ENCODE measurements at regions not wholly inside any gene's neighbourhood (a gene's known extent, or its start where the extent isn't known, plus 50 kb on each side); places are given as distances from the start of the nearest gene placed in this dataset.

DNA sequence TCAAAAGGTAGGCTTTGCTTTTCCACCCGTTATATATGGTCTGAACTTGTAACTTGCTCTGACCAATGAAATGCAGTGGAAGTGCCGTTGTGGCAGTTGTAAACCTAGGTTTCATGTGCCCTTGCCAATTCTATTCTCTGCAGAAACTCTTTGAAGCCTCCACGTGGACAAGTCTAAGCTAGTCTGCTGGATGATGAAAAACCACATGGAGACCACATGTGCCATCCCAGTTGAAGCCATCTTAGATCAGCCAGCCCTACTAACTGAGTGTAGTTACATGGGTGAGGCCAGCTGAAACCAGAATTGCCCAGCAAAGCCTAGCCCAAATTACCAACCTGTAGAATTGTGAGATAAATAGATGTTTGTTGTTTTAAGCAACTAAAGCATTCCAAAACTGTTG lies 183.7 kb upstream of the KCNH8 start:
- Histone ChIP-seq H3K36me3 (ENCODE audit: control insufficient read depth, insufficient read depth, low read length) (no peaks in the 10 kb centered on the region), H3K4me1 (ENCODE audit: control insufficient read depth, insufficient read depth, low read length) (no peaks in the 10 kb centered on the region), H3K27me3 (ENCODE audit: control insufficient read depth, insufficient read depth, low read length) (no peaks in the 10 kb centered on the region), H3K9me3 (ENCODE audit: control insufficient read depth, insufficient read depth, low read length) (no peaks in the 10 kb centered on the region), H3K27ac (ENCODE audit: low read length) (no peak overlapping the region), H3K4me3 (ENCODE audit: low read length) (no peak overlapping the region)
- TF ChIP-seq, protein P1, sequence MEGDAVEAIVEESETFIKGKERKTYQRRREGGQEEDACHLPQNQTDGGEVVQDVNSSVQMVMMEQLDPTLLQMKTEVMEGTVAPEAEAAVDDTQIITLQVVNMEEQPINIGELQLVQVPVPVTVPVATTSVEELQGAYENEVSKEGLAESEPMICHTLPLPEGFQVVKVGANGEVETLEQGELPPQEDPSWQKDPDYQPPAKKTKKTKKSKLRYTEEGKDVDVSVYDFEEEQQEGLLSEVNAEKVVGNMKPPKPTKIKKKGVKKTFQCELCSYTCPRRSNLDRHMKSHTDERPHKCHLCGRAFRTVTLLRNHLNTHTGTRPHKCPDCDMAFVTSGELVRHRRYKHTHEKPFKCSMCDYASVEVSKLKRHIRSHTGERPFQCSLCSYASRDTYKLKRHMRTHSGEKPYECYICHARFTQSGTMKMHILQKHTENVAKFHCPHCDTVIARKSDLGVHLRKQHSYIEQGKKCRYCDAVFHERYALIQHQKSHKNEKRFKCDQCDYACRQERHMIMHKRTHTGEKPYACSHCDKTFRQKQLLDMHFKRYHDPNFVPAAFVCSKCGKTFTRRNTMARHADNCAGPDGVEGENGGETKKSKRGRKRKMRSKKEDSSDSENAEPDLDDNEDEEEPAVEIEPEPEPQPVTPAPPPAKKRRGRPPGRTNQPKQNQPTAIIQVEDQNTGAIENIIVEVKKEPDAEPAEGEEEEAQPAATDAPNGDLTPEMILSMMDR (IDR thresholded peaks at IDR 0.05), result no peak
- WGBS (ENCODE audit: insufficient coverage), result 70% methylated on average over 3 of the region's 3 CpGs
- Mint-ChIP-seq H3K27me3 (ENCODE audit: low read depth in 2 of 2) (peaks cover 8 to 11% of the 10 kb centered on the region in 2 donors), H3K4me1 (no peaks in the 10 kb centered on the region), H3K27ac (no peak overlapping the region), H3K4me3 (no peak overlapping the region), H3K9me3 (peaks cover 0 to 7% of the 10 kb centered on the region in 2 donors), H3K36me3 (no peaks in the 10 kb centered on the region)
- DNase-seq (no peak), ATAC-seq (no peak)
- intact Hi-C loops (cut with micrococcal nuclease), result no loop called here

DNA sequence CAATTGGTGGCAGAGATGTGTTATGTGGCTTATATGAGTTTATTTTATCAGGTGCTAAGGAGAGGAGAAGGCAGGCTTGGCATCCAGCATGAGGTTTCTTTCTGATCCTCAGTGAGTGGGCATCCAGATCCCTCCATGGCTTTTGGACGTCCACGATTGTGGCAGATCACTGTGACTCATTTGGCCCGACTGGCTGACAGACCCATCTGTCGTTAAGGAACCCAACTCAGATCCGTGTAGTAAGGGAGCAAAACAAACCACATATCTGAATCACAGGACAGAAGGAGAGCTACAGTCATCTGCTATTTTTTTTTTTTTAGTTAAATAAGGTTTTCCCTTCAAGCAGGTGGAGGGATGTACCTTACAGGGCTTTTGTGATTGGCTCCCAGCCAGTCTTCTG lies 197.0 kb upstream of the KCNH8 start:
- no peak overlapping the region for H3K4me3 ChIP-seq (ENCODE audit: low read length)
- H3K9me3 Mint-ChIP-seq, result peaks cover 0 to 2% of the 10 kb centered on the region in 2 donors
- H3K9me3 ChIP-seq (ENCODE audit: control insufficient read depth, insufficient read depth, low read length), result no peaks in the 10 kb centered on the region
- intact Hi-C loops (cut with micrococcal nuclease), result no loop called here
- H3K27ac Mint-ChIP-seq, result no peak overlapping the region
- no peak overlapping the region for H3K27ac ChIP-seq (ENCODE audit: low read length)
- H3K4me3 Mint-ChIP-seq, result no peak overlapping the region
- TF ChIP-seq, protein P1 (IDR thresholded peaks at IDR 0.05), result no peak
- no peaks in the 10 kb centered on the region for H3K4me1 Mint-ChIP-seq
- DNase-seq, result no peak
- peaks cover 2% of the 10 kb centered on the region for H3K27me3 ChIP-seq (ENCODE audit: control insufficient read depth, insufficient read depth, low read length)
- 91% methylated on average over 5 of the region's 5 CpGs for WGBS (ENCODE audit: insufficient coverage)
- ATAC-seq, result no peak
- H3K36me3 ChIP-seq (ENCODE audit: control insufficient read depth, insufficient read depth, low read length), result no peaks in the 10 kb centered on the region
- H3K4me1 ChIP-seq (ENCODE audit: control insufficient read depth, insufficient read depth, low read length), result no peaks in the 10 kb centered on the region
- no peaks in the 10 kb centered on the region for H3K36me3 Mint-ChIP-seq
- peaks cover 14 to 31% of the 10 kb centered on the region in 2 donors for H3K27me3 Mint-ChIP-seq (ENCODE audit: low read depth in 2 of 2)

DNA sequence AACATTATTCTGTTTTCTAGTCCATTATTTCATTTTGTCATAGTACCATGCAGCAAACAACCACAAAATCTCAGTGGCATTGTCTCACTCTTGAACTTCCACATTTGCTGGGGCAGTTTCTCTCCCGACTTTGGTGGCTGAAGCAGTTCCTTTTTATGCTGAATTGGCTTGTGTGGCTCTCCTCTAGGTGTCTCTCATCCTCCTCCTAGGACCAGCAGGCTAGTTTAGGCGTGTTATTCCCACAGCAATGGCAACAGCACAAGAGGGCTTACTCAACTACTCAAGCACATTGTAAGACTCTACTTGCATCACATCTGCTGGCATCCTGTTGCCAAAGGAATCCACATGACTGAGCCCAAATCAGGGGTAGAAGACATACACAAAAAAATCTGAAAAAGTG lies 201.8 kb upstream of the KCNH8 start:
- DNase-seq (no peak), ATAC-seq (no peak)
- Histone ChIP-seq H3K9me3 (ENCODE audit: control insufficient read depth, insufficient read depth, low read length) (no peaks in the 10 kb centered on the region), H3K4me1 (ENCODE audit: control insufficient read depth, insufficient read depth, low read length) (no peaks in the 10 kb centered on the region), H3K27ac (ENCODE audit: low read length) (no peak overlapping the region), H3K27me3 (ENCODE audit: control insufficient read depth, insufficient read depth, low read length) (no peaks in the 10 kb centered on the region), H3K4me3 (ENCODE audit: low read length) (no peak overlapping the region), H3K36me3 (ENCODE audit: control insufficient read depth, insufficient read depth, low read length) (no peaks in the 10 kb centered on the region)
- Mint-ChIP-seq H3K4me3 (no peak overlapping the region), H3K9me3 (peaks cover 0 to 2% of the 10 kb centered on the region in 2 donors), H3K27me3 (ENCODE audit: low read depth in 2 of 2) (peaks cover 15 to 28% of the 10 kb centered on the region in 2 donors), H3K36me3 (no peaks in the 10 kb centered on the region), H3K27ac (no peak overlapping the region), H3K4me1 (no peaks in the 10 kb centered on the region)
- TF ChIP-seq, protein P1 (IDR thresholded peaks at IDR 0.05), result no peak
- intact Hi-C loops (cut with micrococcal nuclease), result no loop called here
- 21% methylated on average over 2 of the region's 2 CpGs for WGBS (ENCODE audit: insufficient coverage)

DNA sequence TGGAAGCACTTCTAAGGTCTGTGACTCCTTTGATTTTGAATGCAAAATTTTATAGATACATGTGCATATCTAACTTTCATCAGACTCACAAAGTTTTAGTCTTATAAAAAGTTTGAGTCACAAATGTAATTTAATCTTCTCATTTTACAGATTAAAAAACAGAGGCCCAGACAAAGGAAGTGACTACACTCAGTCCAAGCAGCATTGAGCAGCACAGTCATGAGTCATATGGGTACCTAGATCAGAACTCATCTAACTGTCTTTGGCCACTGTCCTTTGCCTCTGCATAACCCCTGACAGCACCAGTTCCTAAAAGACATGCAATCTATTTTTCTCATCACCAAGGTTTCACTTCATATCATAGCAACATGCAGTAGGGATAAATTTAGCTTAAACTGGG lies 210.7 kb upstream of the KCNH8 start:
- Mint-ChIP-seq H3K4me1 (no peaks in the 10 kb centered on the region), H3K27me3 (ENCODE audit: low read depth in 2 of 2) (no peaks in the 10 kb centered on the region), H3K27ac (no peak overlapping the region), H3K4me3 (no peak overlapping the region), H3K36me3 (no peaks in the 10 kb centered on the region), H3K9me3 (no peaks in the 10 kb centered on the region)
- Histone ChIP-seq H3K9me3 (ENCODE audit: control insufficient read depth, insufficient read depth, low read length) (no peaks in the 10 kb centered on the region), H3K4me3 (ENCODE audit: low read length) (no peak overlapping the region), H3K36me3 (ENCODE audit: control insufficient read depth, insufficient read depth, low read length) (no peaks in the 10 kb centered on the region), H3K4me1 (ENCODE audit: control insufficient read depth, insufficient read depth, low read length) (no peaks in the 10 kb centered on the region), H3K27me3 (ENCODE audit: control insufficient read depth, insufficient read depth, low read length) (no peaks in the 10 kb centered on the region), H3K27ac (ENCODE audit: low read length) (no peak overlapping the region)
- TF ChIP-seq, protein P1 (IDR thresholded peaks at IDR 0.05), result no peak
- intact Hi-C loops (cut with micrococcal nuclease), result no loop called here
- no peak for ATAC-seq
- no peak for DNase-seq
